ENCODE measurements at regions not wholly inside any gene's neighbourhood (a gene's known extent, or its start where the extent isn't known, plus 50 kb on each side); places are given as distances from the start of the nearest gene placed in this dataset.

DNA sequence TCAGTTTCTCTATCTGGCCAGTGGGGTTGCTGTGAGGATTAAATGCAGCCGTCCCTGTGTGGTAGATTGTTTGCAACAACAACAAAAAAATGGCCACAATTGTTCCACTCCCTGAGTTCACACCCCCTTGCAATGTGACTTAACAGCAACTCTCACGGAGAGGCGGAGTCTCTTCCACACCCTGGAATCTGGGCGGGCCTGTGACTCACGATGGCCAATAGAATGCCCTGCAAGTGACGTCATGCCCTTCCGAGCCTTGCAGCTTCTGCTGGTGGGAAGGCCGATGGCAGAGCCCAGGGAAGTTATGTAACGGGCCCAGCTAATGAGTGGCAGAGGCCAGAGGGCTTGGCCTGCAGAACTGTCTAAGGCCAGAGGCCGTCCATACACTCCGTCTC lies 87.9 kb downstream of the RIPK4 start:
- no peaks in the 10 kb centered on the region for H3K27me3 ChIP-seq (ENCODE audit: insufficient read depth, low read length)
- peak overlapping the region; percentile 51; the same call in 1 of the 2 replicates for H3K27ac ChIP-seq (ENCODE audit: low read depth, low read length)
- H3K9ac ChIP-seq (ENCODE audit: low read depth, low read length) = no peak overlapping the region
- peaks cover 13% of the 10 kb centered on the region for H3K4me1 ChIP-seq (ENCODE audit: insufficient read depth, low read length)
- H3K36me3 ChIP-seq (ENCODE audit: insufficient read depth, low read length) = no peaks in the 10 kb centered on the region
- WGBS = 24% methylated on average over 10 of the region's 11 CpGs
- no peaks in the 10 kb centered on the region for H3K9me3 ChIP-seq (ENCODE audit: insufficient read depth, low read depth, low read length)
- H3K4me3 ChIP-seq (ENCODE audit: low read length) = no peak overlapping the region

DNA sequence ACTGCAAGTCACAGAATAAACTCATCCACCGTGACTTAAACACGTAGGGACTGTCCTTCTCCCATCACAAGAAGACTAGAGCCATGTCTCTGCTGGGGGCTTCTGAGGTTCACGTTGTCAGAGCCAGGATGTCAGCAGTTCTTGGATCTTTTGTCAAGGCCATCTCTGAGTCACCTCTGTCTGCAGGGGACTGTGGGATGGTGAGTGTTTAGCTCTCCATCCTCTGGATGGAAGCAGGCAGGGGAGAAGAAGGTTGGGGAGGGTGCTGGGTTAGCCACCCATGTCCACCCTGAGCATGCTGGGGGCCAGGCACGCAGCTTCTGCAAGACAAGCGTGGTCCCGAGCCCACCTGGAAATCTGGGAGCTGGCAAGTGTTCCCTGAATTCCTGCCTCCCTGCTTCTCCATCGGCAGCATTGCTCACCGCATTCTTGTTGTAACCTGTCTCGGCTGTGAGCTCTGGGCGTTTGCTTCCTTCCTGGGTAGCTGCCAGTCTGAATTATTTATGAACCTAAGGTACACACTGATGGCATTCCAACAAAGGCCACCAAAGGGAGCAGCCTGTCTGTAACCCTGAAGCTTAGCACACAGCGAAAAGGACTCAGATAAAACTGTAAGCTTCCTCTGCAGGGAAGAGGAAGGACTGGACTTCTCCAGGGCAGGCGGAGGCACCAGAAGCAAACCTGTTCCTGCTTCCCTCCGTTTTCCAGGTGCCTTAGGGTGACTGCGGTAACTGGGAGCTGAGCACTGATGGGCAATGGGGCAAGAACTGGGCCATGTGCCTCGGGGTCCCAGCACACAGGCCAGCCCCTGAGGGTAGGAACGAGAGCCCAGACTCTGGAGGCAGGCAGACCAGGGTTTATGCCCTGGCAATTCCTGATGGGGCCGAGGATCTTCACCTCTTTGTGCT lies 88.6 kb downstream of the RIPK4 start:
- peak overlapping the region; percentile 13; the same call in 1 of the 2 replicates for H3K9ac ChIP-seq (ENCODE audit: low read depth, low read length)
- H3K36me3 ChIP-seq (ENCODE audit: insufficient read depth, low read length) = no peaks in the 10 kb centered on the region
- H3K4me1 ChIP-seq (ENCODE audit: insufficient read depth, low read length) = peaks cover 16% of the 10 kb centered on the region
- H3K9me3 ChIP-seq (ENCODE audit: insufficient read depth, low read depth, low read length) = no peaks in the 10 kb centered on the region
- H3K27me3 ChIP-seq (ENCODE audit: insufficient read depth, low read length) = no peaks in the 10 kb centered on the region
- WGBS = 70% methylated on average over 17 of the region's 17 CpGs
- H3K4me3 ChIP-seq (ENCODE audit: low read length) = no peak overlapping the region
- peak overlapping the region; percentile 51; the same call in 1 of the 2 replicates for H3K27ac ChIP-seq (ENCODE audit: low read depth, low read length)

DNA sequence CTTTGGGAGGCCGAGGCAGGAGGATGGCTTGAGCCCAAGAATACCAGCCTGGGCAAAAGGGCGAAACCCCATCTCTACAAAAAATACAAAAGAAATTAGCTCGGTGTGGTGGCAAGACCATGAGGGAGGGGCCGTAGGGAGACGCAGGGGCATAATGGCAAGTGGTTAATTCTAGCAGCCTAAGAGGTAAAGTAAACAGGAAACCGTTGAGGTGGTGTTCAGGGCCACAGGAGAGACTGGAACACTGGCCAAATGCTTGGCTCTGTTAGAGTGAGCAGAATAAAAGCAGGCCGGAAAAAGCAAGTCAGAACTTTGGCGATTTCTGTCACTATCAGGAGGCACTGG lies 89.2 kb downstream of the RIPK4 start:
- no peaks in the 10 kb centered on the region for H3K36me3 ChIP-seq (ENCODE audit: insufficient read depth, low read length)
- WGBS = 82% methylated on average over 7 of the region's 8 CpGs
- no peak overlapping the region for H3K27ac ChIP-seq (ENCODE audit: low read depth, low read length)
- no peak overlapping the region for H3K4me3 ChIP-seq (ENCODE audit: low read length)
- H3K4me1 ChIP-seq (ENCODE audit: insufficient read depth, low read length) = peaks cover 19% of the 10 kb centered on the region
- H3K27me3 ChIP-seq (ENCODE audit: insufficient read depth, low read length) = no peaks in the 10 kb centered on the region
- no peaks in the 10 kb centered on the region for H3K9me3 ChIP-seq (ENCODE audit: insufficient read depth, low read depth, low read length)
- no peak overlapping the region for H3K9ac ChIP-seq (ENCODE audit: low read depth, low read length)

DNA sequence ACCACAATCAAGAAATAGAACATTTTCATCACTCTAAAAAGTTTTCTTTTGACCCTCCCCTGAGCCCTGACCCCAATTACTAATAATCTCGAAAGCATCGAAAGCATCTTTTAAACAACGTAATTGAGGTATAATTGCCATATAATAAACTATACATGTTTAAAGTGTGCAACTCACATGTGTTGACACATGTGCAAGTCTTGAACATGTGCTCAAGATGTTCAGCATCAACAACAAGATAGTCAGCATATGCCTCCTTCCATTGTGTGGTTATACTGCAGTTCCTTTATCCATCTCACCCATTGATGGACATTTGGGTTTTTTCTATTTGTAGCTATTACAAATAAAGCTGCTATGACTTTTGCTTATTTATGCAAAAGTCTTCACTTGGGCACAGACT lies 90.7 kb downstream of the RIPK4 start:
- no peaks in the 10 kb centered on the region for H3K9me3 ChIP-seq (ENCODE audit: insufficient read depth, low read depth, low read length)
- 97% methylated on average over 3 of the region's 3 CpGs for WGBS
- peaks cover 19% of the 10 kb centered on the region for H3K4me1 ChIP-seq (ENCODE audit: insufficient read depth, low read length)
- H3K9ac ChIP-seq (ENCODE audit: low read depth, low read length) = no peak overlapping the region
- no peak overlapping the region for H3K27ac ChIP-seq (ENCODE audit: low read depth, low read length)
- H3K4me3 ChIP-seq (ENCODE audit: low read length) = no peak overlapping the region
- H3K27me3 ChIP-seq (ENCODE audit: insufficient read depth, low read length) = no peaks in the 10 kb centered on the region
- H3K36me3 ChIP-seq (ENCODE audit: insufficient read depth, low read length) = no peaks in the 10 kb centered on the region

DNA sequence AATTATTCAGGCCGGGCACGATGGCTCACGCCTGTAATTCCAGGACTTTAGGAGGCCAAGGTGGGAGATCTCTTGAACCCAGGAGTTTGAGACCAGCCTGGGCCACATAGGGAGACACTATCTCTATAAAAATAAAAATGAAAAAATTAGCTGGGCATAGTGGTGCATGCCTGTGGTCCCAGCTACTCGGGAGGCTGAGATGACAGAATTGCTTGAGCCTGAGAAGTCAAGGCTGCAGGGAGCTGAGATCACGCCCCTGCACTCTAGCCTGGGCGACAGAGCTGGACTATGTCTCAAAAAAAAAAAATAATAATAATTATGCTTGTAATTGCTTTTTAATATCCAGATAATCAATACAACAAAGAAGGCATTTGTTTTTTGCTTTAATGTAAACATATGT lies 91.3 kb downstream of the RIPK4 start:
- WGBS = 74% methylated on average over 5 of the region's 6 CpGs
- Histone ChIP-seq H3K4me1 (ENCODE audit: insufficient read depth, low read length) (peaks cover 19% of the 10 kb centered on the region), H3K36me3 (ENCODE audit: insufficient read depth, low read length) (no peaks in the 10 kb centered on the region), H3K9me3 (ENCODE audit: insufficient read depth, low read depth, low read length) (no peaks in the 10 kb centered on the region), H3K4me3 (ENCODE audit: low read length) (no peak overlapping the region), H3K27me3 (ENCODE audit: insufficient read depth, low read length) (no peaks in the 10 kb centered on the region), H3K27ac (ENCODE audit: low read depth, low read length) (no peak overlapping the region), H3K9ac (ENCODE audit: low read depth, low read length) (no peak overlapping the region)

DNA sequence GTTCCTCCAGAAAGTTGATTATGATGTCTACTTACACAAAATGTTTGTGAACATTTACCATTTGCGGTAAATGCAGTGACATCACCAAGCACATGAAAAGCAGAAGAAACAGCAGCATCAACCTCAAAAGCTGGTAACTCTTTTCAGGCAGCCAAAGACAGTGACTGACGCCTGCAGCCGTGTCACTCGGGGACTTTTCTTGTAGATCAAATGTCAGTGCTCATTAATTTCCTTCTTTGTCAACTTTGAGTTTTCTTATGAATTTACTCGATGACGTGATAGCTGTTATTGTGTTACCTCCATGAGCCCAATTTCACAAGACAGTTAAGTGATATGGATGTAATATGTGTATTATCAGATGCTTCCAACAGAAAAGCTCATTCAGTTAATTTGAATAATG lies 92.5 kb downstream of the RIPK4 start:
- Histone ChIP-seq H3K27ac (ENCODE audit: low read depth, low read length) (no peak overlapping the region), H3K4me3 (ENCODE audit: low read length) (no peak overlapping the region), H3K9ac (ENCODE audit: low read depth, low read length) (no peak overlapping the region)

DNA sequence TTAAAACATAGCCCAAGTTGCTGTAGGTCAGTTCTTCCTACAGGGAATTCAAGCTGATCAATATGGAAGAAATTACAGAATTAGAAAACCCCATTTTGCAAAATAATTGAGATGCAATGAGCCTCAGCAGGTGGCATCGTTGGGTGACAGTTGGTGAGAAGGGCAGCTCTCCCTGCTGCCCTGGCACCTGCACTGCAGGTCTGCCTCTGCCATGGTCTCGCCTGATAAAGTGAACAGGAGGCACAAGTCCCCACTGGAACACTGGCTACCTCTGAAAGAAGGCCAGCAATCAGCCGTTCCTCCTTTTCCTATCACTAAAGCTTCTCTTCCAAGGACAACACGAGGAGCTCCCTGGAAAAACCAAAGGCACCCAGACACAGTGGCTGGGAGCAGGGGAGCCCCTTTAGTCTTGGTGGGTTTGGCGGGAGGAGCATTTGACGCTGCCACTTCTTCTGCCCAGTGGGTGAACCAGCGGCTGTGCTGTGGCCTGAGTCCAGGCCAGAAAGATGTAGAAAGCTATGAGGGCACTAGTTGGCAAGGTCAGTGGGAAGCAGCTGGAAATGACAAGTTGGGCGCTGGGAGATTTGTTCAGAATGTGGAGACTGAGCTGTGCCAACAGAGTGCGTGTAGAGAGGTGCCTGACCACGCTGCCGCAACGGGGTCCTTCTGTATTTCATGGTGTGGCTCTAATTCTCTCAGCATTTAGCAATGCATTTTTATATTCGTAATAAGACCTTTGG lies 93.1 kb downstream of the RIPK4 start:
- Histone ChIP-seq H3K9me3 (ENCODE audit: insufficient read depth, low read depth, low read length) (no peaks in the 10 kb centered on the region), H3K4me3 (ENCODE audit: low read length) (no peak overlapping the region), H3K27me3 (ENCODE audit: insufficient read depth, low read length) (no peaks in the 10 kb centered on the region), H3K27ac (ENCODE audit: low read depth, low read length) (no peak overlapping the region), H3K4me1 (ENCODE audit: insufficient read depth, low read length) (peaks cover 15% of the 10 kb centered on the region), H3K36me3 (ENCODE audit: insufficient read depth, low read length) (no peaks in the 10 kb centered on the region), H3K9ac (ENCODE audit: low read depth, low read length) (no peak overlapping the region)
- 88% methylated on average over 13 of the region's 13 CpGs for WGBS

More for the DNA sequence above, 92.5 kb downstream of the RIPK4 start:
- Histone ChIP-seq H3K9me3 (ENCODE audit: insufficient read depth, low read depth, low read length) (no peaks in the 10 kb centered on the region), H3K4me1 (ENCODE audit: insufficient read depth, low read length) (peaks cover 16% of the 10 kb centered on the region), H3K36me3 (ENCODE audit: insufficient read depth, low read length) (no peaks in the 10 kb centered on the region), H3K27me3 (ENCODE audit: insufficient read depth, low read length) (no peaks in the 10 kb centered on the region)
- WGBS = 91% methylated on average over 6 of the region's 6 CpGs

DNA sequence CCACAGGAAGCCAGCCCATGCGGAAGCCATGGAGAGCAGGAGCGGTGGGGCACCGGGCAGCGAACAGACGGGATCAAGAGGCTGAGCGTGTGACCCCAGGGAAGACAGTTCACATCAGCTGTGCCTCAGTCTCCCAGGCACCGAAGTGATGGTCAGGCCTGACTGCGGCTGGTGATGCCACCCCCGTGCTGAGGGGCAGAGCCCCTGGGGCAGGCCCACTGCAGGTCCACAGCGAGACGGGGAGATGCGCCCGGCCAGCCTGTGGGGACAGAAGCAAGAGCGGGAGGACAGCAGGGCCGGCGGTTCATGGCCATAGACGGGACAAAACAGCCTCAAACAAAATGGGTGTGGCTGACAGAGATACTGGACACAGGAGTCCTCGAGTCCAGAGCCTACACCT lies 93.8 kb downstream of the RIPK4 start:
- Histone ChIP-seq H3K4me1 (ENCODE audit: insufficient read depth, low read length) (peaks cover 8% of the 10 kb centered on the region), H3K9ac (ENCODE audit: low read depth, low read length) (no peak overlapping the region), H3K4me3 (ENCODE audit: low read length) (no peak overlapping the region), H3K36me3 (ENCODE audit: insufficient read depth, low read length) (no peaks in the 10 kb centered on the region), H3K9me3 (ENCODE audit: insufficient read depth, low read depth, low read length) (no peaks in the 10 kb centered on the region), H3K27me3 (ENCODE audit: insufficient read depth, low read length) (no peaks in the 10 kb centered on the region), H3K27ac (ENCODE audit: low read depth, low read length) (no peak overlapping the region)
- WGBS = 89% methylated on average over 18 of the region's 18 CpGs

DNA sequence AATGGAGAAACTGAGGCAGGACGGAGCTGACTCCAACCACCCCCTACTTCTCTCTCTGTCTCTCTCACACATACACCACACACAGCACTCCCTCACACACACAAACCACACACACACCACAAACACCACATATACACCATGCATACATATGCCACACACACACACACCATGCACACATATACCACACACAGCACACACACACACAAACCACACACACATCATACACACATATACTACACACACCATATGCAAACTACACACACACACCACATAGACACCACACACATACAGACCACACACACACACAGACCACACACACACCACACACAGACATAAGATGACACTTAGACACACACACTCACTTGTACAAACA lies 94.3 kb downstream of the RIPK4 start:
- Histone ChIP-seq H3K27me3 (ENCODE audit: insufficient read depth, low read length) (no peaks in the 10 kb centered on the region), H3K4me3 (ENCODE audit: low read length) (no peak overlapping the region), H3K4me1 (ENCODE audit: insufficient read depth, low read length) (peaks cover 6% of the 10 kb centered on the region; the same call in 1 of the 2 replicates), H3K27ac (ENCODE audit: low read depth, low read length) (no peak overlapping the region), H3K9me3 (ENCODE audit: insufficient read depth, low read depth, low read length) (no peaks in the 10 kb centered on the region), H3K36me3 (ENCODE audit: insufficient read depth, low read length) (no peaks in the 10 kb centered on the region), H3K9ac (ENCODE audit: low read depth, low read length) (no peak overlapping the region)
- 92% methylated on average over 1 of the region's 1 CpG for WGBS

DNA sequence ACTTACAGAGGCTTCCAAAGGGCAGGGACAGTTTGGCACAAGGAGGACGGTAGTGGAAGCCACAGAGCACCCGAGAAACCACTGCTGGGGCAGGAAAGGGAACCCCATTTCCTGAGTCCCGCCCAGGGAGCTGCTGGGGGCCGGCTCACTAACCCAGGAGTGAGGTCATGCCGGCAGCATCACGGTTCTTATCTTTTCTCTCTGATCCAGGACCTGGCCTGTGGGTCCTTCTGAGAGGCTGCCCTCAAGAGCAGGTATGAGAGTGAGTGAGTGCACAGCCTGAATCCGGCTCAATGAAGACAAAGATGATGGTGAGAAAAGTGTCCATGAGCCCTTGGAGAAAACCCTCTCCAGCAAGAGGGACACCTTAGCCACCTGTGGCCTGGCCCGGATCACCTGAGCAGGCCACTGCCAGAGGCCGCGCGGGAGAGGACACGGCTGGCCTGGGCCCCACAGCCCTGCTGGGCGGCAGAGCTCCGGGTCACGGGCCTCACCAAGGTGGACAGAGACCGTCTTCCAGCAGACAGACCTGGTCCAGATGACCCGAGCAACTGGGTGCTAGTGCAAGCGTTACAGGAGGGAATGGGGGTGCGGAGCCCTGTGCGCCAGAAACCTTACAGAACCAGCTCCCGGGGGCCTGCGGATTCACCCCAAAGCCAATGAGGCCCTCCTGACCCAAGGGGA lies 94.9 kb downstream of the RIPK4 start:
- H3K27me3 ChIP-seq (ENCODE audit: insufficient read depth, low read length) = no peaks in the 10 kb centered on the region
- 89% methylated on average over 22 of the region's 22 CpGs for WGBS

DNA sequence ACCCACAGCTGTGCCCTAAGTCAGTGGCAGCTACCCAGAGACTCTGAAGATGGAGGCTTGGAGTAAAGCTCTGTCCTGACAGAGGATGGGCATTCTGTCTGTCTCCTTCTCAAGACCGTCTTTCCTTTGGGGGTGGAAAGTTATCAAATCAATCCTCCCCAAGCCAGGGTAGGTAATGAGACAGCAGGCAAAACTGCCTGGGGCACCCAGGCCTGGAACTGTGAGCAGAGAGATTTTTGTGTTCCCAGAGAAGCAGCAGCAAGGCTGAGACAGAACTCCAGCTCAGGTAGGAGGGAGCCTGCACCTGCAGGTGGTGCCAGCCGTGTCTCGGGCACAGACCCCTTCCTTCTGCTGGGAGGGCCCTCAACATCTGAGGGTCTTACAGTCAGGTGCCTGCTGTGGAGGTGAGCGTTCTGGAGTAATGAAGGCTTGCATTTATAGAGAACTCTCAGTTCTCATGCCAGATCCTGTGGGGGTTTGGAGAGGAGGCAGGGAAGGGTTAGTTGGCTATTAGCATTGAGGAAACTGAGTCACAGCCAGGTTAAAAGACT lies 95.6 kb downstream of the RIPK4 start:
- H3K27ac ChIP-seq (ENCODE audit: low read depth, low read length) = no peak overlapping the region

More for the DNA sequence above, 94.9 kb downstream of the RIPK4 start:
- no peaks in the 10 kb centered on the region for H3K36me3 ChIP-seq (ENCODE audit: insufficient read depth, low read length)
- H3K4me1 ChIP-seq (ENCODE audit: insufficient read depth, low read length) = peaks cover 6% of the 10 kb centered on the region; the same call in 1 of the 2 replicates
- H3K27ac ChIP-seq (ENCODE audit: low read depth, low read length) = no peak overlapping the region
- no peaks in the 10 kb centered on the region for H3K9me3 ChIP-seq (ENCODE audit: insufficient read depth, low read depth, low read length)
- no peak overlapping the region for H3K9ac ChIP-seq (ENCODE audit: low read depth, low read length)
- H3K4me3 ChIP-seq (ENCODE audit: low read length) = no peak overlapping the region

More for the DNA sequence above, 95.6 kb downstream of the RIPK4 start:
- Histone ChIP-seq H3K4me1 (ENCODE audit: insufficient read depth, low read length) (peaks cover 6% of the 10 kb centered on the region; the same call in 1 of the 2 replicates), H3K9ac (ENCODE audit: low read depth, low read length) (no peak overlapping the region), H3K27me3 (ENCODE audit: insufficient read depth, low read length) (no peaks in the 10 kb centered on the region), H3K4me3 (ENCODE audit: low read length) (no peak overlapping the region), H3K9me3 (ENCODE audit: insufficient read depth, low read depth, low read length) (no peaks in the 10 kb centered on the region), H3K36me3 (ENCODE audit: insufficient read depth, low read length) (no peaks in the 10 kb centered on the region)
- WGBS = 88% methylated on average over 4 of the region's 4 CpGs
